Left lung (tissue), 4 donors: ENCODE measurements at regions not wholly inside any gene's neighbourhood (a gene's known extent, or its start where the extent isn't known, plus 50 kb on each side); places are given as distances from the start of the nearest gene placed in this dataset.

ENCODE experiments used
- ATAC-seq: fragments of 200-7000 bp; cut with Tn5 transposase; one replicate; pipeline ENCODE4 v1.9.1; 2020; ENCODE audit warnings: moderate library complexity
- DNase-seq, 4 donors: peaks; one replicate each; pipeline ENCODE4 v3.0.0-alpha.2; 2013 to 2020
- H3K27ac ChIP-seq, 2 donors: fragments of 200-600 bp; sonication (generic) in 1 of 2; one replicate each; pipeline versions ENCODE4 v1.5.0 to v1.8.0; 2020 to 2021
- H3K27me3 ChIP-seq, 2 donors: fragments of 200-600 bp; sonication (generic) in 1 of 2; one replicate each; pipeline versions ENCODE4 v1.5.0 to v1.8.0; 2020 to 2021
- H3K36me3 ChIP-seq, 2 donors: fragments of 200-600 bp; sonication (generic) in 1 of 2; one replicate each; pipeline versions ENCODE4 v1.5.0 to v1.8.0; 2020 to 2021
- H3K4me1 ChIP-seq, 2 donors: fragments of 200-600 bp; one replicate each; pipeline ENCODE4 v1.8.0; 2021
- H3K4me3 ChIP-seq, 2 donors: fragments of 200-600 bp; sonication (generic) in 1 of 2; one replicate each; pipeline versions ENCODE4 v1.5.0 to v1.8.0; 2020 to 2021; ENCODE audit warnings: mild to moderate bottlenecking in 1 of 2
- H3K9me3 ChIP-seq, 2 donors: fragments of 200-600 bp; sonication (generic) in 1 of 2; one replicate each; pipeline versions ENCODE4 v1.5.0 to v1.8.0; 2020 to 2021
- CTCF ChIP-seq, 2 donors: fragments of 200-600 bp; sonication (generic) in 1 of 2; IDR thresholded peaks; one replicate each; pipeline versions ENCODE4 v1.5.0 to v1.8.0; 2021; ENCODE audit warnings: antibody characterized with exemption in 2 of 2
- intact Hi-C, 2 donors: fragments of 100-400 bp; cut with DNase I; formaldehyde crosslinking; loops; one replicate each; pipeline versions ENCODE4 v1.11.2 to v1.14.2; 2022
- donor health status: DM: no; HTN: yes; CAD: no.
- donor health status: DM: no; HTN: no; CAD: no.

GRCh38 chr9:134276453-134277245, 49.6 kb upstream of the RXRA start:
- Histone ChIP-seq H3K4me1 (no peaks in the 10 kb centered on the region), H3K9me3 (peaks cover 0 to 6% of the 10 kb centered on the region in 2 donors), H3K36me3 (no peaks in the 10 kb centered on the region), H3K27me3 (peaks cover 0 to 40% of the 10 kb centered on the region in 2 donors), H3K27ac (no peak overlapping the region), H3K4me3 (no peak overlapping the region)
- no peak for DNase-seq
- intact Hi-C loops = no loop called here
- no peak for ATAC-seq
- TF ChIP-seq CTCF (IDR thresholded peaks at IDR 0.05) = no peak
